Epithelial cell of prostate (primary cell): ENCODE measurements at regions not wholly inside any gene's neighbourhood (a gene's known extent, or its start where the extent isn't known, plus 50 kb on each side); places are given as distances from the start of the nearest gene placed in this dataset.

Experiments
- DNase-seq: peaks from one replicate; pipeline ENCODE4 v3.0.0-alpha.2; 2011; ENCODE audit warnings: low read depth, low spot score
- H3K27ac ChIP-seq: fragments of 450-650 bp; 2 replicates; pipeline ENCODE4 v1.5.1; 2017; ENCODE audit warnings: mild to moderate bottlenecking

- DNase-seq, result no peak
- H3K27ac ChIP-seq, result no peak overlapping the region
Measured at GRCh38 chr11:59302991-59303390, 55.7 kb upstream of the OR5AN1 start.

- no peak overlapping the region for H3K27ac ChIP-seq
- DNase-seq, result no peak
Measured at GRCh38 chr11:59295435-59295834, 63.3 kb upstream of the OR5AN1 start.

- peak overlapping the region; percentile 43 for H3K27ac ChIP-seq
- peak; percentile 31 for DNase-seq
Measured at GRCh38 chr11:59292611-59293010, 66.1 kb upstream of the OR5AN1 start.

- H3K27ac ChIP-seq, result no peak overlapping the region
- DNase-seq, result no peak
Measured at GRCh38 chr11:59291228-59291627, 67.5 kb upstream of the OR5AN1 start.

GRCh38 chr11:59289356-59290181 lies 69.1 kb upstream of the OR5AN1 start:
- H3K27ac ChIP-seq, result no peak overlapping the region
- no peak for DNase-seq

GRCh38 chr11:59285716-59286260 lies 72.9 kb upstream of the OR5AN1 start:
- H3K27ac ChIP-seq, result no peak overlapping the region
- DNase-seq, result no peak

GRCh38 chr11:59284773-59285129 lies 72.0 kb upstream of the MPEG1 start:
- no peak for DNase-seq
- H3K27ac ChIP-seq, result no peak overlapping the region

- DNase-seq, result no peak
- no peak overlapping the region for H3K27ac ChIP-seq
Measured at GRCh38 chr11:59283825-59284772, 71.4 kb upstream of the MPEG1 start.

GRCh38 chr11:59283311-59283710 lies 70.6 kb upstream of the MPEG1 start:
- no peak overlapping the region for H3K27ac ChIP-seq
- DNase-seq, result no peak

- DNase-seq, result no peak
- no peak overlapping the region for H3K27ac ChIP-seq
Measured at GRCh38 chr11:59281177-59281576, 68.5 kb upstream of the MPEG1 start.

- peak overlapping the region; percentile 84 for H3K27ac ChIP-seq
Measured at GRCh38 chr11:59273373-59273841, 60.7 kb upstream of the MPEG1 start.

GRCh38 chr11:59272771-59273372 lies 60.1 kb upstream of the MPEG1 start:
- DNase-seq, result no peak
- H3K27ac ChIP-seq, result peak overlapping the region; percentile 84

More at GRCh38 chr11:59273373-59273841, 60.7 kb upstream of the MPEG1 start:
- peak; percentile 68 for DNase-seq

- no peak for DNase-seq
- peak overlapping the region; percentile 84 for H3K27ac ChIP-seq
Measured at GRCh38 chr11:59271811-59272327, 59.1 kb upstream of the MPEG1 start.

- no peak overlapping the region for H3K27ac ChIP-seq
- no peak for DNase-seq
Measured at GRCh38 chr11:59271247-59271755, 58.6 kb upstream of the MPEG1 start.

- DNase-seq, result peak; percentile 83
- H3K27ac ChIP-seq, result peak overlapping the region; percentile 97
Measured at GRCh38 chr11:59267736-59268475, 55.2 kb upstream of the MPEG1 start.

- DNase-seq, result peak; percentile 33
- H3K27ac ChIP-seq, result peak overlapping the region; percentile 97
Measured at GRCh38 chr11:59267196-59267595, 54.5 kb upstream of the MPEG1 start.

- H3K27ac ChIP-seq, result peak overlapping the region; percentile 97
- DNase-seq, result peak; percentile 85
Measured at GRCh38 chr11:59266491-59266890, 53.8 kb upstream of the MPEG1 start.

- peak overlapping the region; percentile 97 for H3K27ac ChIP-seq
- no peak for DNase-seq
Measured at GRCh38 chr11:59265735-59266134, 53.0 kb upstream of the MPEG1 start.

- H3K27ac ChIP-seq, result peak overlapping the region; percentile 97
- DNase-seq, result no peak
Measured at GRCh38 chr11:59264736-59265135, 52.0 kb upstream of the MPEG1 start.
